GM06990 (cell line): ENCODE measurements at regions not wholly inside any gene's neighbourhood (a gene's known extent, or its start where the extent isn't known, plus 50 kb on each side); places are given as distances from the start of the nearest gene placed in this dataset.
"Not testable (repeated sequence)": the region's sequence is repeated elsewhere in the genome, so short reads cannot be mapped to it uniquely, and the experiment has no call there.

Source experiments
- DNase-seq: peaks from one replicate; pipeline ENCODE4 v3.0.0-alpha.2; 2011; ENCODE audit not compliant: insufficient read length; ENCODE audit errors: extremely low read depth
- H3K27me3 ChIP-seq: replicated peaks from 2 replicates; pipeline ENCODE4 v1.6.0; 2011; ENCODE audit warnings: low read length; ENCODE audit not compliant: control insufficient read depth, insufficient read depth
- H3K36me3 ChIP-seq: 2 replicates; pipeline ENCODE4 v1.5.1; 2011; ENCODE audit warnings: low read length; ENCODE audit not compliant: control insufficient read depth, insufficient read depth
- H3K4me3 ChIP-seq: replicated peaks from 2 replicates; pipeline ENCODE4 v1.5.1; 2011; ENCODE audit warnings: low read depth, mild to moderate bottlenecking, control low read depth, low read length
- TF ChIP-seq, protein P1 (sequence below): IDR thresholded peaks from 2 replicates; pipeline ENCODE4 v1.5.1; 2011; ENCODE audit warnings: low read length, control low read depth, mild to moderate bottlenecking, inconsistent platforms; ENCODE audit not compliant: insufficient read depth, poor library complexity, severe bottlenecking

GRCh38 chr6:121595646-121596045, 160.2 kb downstream of the GJA1 start:
- no peak overlapping the region for H3K4me3 ChIP-seq
- no peaks in the 10 kb centered on the region for H3K36me3 ChIP-seq
- no peak for DNase-seq
- no peaks in the 10 kb centered on the region for H3K27me3 ChIP-seq
- TF ChIP-seq, protein P1, sequence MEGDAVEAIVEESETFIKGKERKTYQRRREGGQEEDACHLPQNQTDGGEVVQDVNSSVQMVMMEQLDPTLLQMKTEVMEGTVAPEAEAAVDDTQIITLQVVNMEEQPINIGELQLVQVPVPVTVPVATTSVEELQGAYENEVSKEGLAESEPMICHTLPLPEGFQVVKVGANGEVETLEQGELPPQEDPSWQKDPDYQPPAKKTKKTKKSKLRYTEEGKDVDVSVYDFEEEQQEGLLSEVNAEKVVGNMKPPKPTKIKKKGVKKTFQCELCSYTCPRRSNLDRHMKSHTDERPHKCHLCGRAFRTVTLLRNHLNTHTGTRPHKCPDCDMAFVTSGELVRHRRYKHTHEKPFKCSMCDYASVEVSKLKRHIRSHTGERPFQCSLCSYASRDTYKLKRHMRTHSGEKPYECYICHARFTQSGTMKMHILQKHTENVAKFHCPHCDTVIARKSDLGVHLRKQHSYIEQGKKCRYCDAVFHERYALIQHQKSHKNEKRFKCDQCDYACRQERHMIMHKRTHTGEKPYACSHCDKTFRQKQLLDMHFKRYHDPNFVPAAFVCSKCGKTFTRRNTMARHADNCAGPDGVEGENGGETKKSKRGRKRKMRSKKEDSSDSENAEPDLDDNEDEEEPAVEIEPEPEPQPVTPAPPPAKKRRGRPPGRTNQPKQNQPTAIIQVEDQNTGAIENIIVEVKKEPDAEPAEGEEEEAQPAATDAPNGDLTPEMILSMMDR, result no peak

GRCh38 chr6:121596441-121596840, 161.0 kb downstream of the GJA1 start:
- no peaks in the 10 kb centered on the region for H3K36me3 ChIP-seq
- DNase-seq, result no peak
- no peak overlapping the region for H3K4me3 ChIP-seq
- TF ChIP-seq, protein P1, result no peak
- no peaks in the 10 kb centered on the region for H3K27me3 ChIP-seq

DNA sequence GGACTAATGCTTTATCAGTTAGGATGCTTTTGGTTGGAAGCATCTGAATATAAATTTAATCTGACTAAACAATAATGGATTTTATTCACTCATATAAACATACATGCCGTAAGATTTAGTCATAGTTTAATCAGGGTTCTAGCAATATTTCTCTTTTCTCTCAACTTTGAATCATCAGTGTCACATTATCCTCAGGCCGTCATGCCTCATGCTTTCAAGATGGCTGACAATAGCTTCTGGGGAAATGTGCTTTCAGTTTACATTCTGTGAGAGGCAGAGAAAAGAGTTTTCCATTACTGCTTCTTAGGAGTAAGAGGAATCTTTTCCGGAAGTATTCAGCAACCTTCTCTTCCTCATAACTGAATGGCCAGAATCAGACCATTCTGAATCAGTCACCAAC, 162.2 kb downstream of the GJA1 start:
- no peaks in the 10 kb centered on the region for H3K27me3 ChIP-seq
- TF ChIP-seq, protein P1, result no peak
- DNase-seq, result no peak
- H3K4me3 ChIP-seq, result no peak overlapping the region
- H3K36me3 ChIP-seq, result no peaks in the 10 kb centered on the region

DNA sequence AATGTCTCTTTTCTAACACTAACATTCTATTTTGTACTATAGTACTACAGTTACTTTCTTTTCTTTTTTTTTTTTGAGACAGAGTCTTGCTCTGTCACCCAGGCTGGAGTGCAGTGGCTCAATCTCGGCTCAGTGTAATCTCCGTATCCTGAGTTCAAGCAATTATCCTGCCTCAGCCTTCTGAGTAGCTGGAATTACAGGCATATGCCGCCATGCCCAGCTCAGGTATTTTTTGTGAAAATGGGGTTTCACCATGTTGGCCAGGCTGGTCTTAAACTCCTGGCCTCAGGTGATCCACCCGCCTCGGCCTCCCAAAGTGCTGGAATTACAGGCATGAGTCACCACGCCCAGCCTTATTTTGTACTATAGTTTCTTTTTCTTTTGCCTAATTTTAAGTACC, 163.9 kb downstream of the GJA1 start:
- DNase-seq, H3K27me3 ChIP-seq, H3K4me3 ChIP-seq, H3K36me3 ChIP-seq: not testable (repeated sequence)

- no peak overlapping the region for H3K4me3 ChIP-seq
- TF ChIP-seq, protein P1, result no peak
- H3K36me3 ChIP-seq, result no peaks in the 10 kb centered on the region
- no peak for DNase-seq
- H3K27me3 ChIP-seq, result no peaks in the 10 kb centered on the region
These were observed 165.1 kb downstream of the GJA1 start for GRCh38 chr6:121600389-121601168.

DNA sequence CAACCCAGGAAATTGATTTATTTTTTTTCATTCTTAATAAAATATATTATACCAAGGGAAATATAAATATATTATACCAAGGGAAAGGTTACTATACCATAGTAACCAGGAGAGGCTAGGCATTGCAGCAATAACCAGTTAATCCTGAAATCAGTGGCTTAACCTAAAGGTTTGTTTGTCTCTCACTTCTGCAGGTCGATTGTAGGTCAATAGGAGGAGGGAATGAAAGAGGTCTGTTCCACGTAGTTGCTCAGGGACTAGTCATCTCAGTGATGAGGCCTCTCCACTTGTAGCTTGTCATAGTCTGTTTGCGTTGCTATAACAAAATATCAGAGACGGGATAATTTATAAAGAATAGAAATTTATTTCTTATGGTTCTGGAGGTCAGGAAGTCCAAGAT, 168.0 kb downstream of the GJA1 start:
- H3K4me3 ChIP-seq, result no peak overlapping the region
- TF ChIP-seq, protein P1, result no peak

More for the DNA sequence above, 168.0 kb downstream of the GJA1 start:
- Histone ChIP-seq H3K36me3 (no peaks in the 10 kb centered on the region), H3K27me3 (no peaks in the 10 kb centered on the region)
- no peak for DNase-seq
